ENCODE measurements at regions not wholly inside any gene's neighbourhood (a gene's known extent, or its start where the extent isn't known, plus 50 kb on each side); places are given as distances from the start of the nearest gene placed in this dataset.

- 78 to 88% (median 83%) methylated on average over 10 of the region's 10 CpGs for WGBS, 4 donors
- intact Hi-C loops (cut with DNase I): no loop called here
Measured at GRCh38 chr3:186456731-186457191, 87.4 kb downstream of the CRYGS start.

GRCh38 chr3:186454881-186455703 lies 89.1 kb downstream of the CRYGS start:
- DNase-seq: no peak
- no peaks in the 10 kb centered on the region for H3K36me3 ChIP-seq
- H3K4me3 ChIP-seq: no peak overlapping the region
- intact Hi-C loops (cut with DNase I): no loop called here
- H3K27me3 ChIP-seq: no peaks in the 10 kb centered on the region
- H3K4me1 ChIP-seq: no peaks in the 10 kb centered on the region
- H3K27ac ChIP-seq: no peak overlapping the region
- H3K9me3 ChIP-seq: no peaks in the 10 kb centered on the region
- no peak for ATAC-seq
- TF ChIP-seq CTCF (IDR thresholded peaks at IDR 0.05) (no peak), POLR2A (IDR thresholded peaks at IDR 0.05) (no peak)
- WGBS, 4 donors: 84 to 88% (median 85%) methylated on average over 14 of the region's 14 CpGs

More at GRCh38 chr3:186456731-186457191, 87.4 kb downstream of the CRYGS start:
- ATAC-seq (no peak), DNase-seq (no peak)
- no peaks in the 10 kb centered on the region for H3K9me3 ChIP-seq
- no peak overlapping the region for H3K27ac ChIP-seq
- no peaks in the 10 kb centered on the region for H3K36me3 ChIP-seq
- no peak overlapping the region for H3K4me3 ChIP-seq
- TF ChIP-seq CTCF (IDR thresholded peaks at IDR 0.05) (no peak), POLR2A (IDR thresholded peaks at IDR 0.05) (no peak)
- H3K27me3 ChIP-seq: no peaks in the 10 kb centered on the region
- no peaks in the 10 kb centered on the region for H3K4me1 ChIP-seq

- ATAC-seq: no peak
- no peaks in the 10 kb centered on the region for H3K9me3 ChIP-seq
- H3K27ac ChIP-seq: no peak overlapping the region
- WGBS, 4 donors: 78 to 86% (median 82%) methylated on average over 4 of the region's 4 CpGs
- H3K4me1 ChIP-seq: no peaks in the 10 kb centered on the region
- intact Hi-C loops (cut with DNase I): no loop called here
- no peaks in the 10 kb centered on the region for H3K27me3 ChIP-seq
- no peak overlapping the region for H3K4me3 ChIP-seq
- no peak for DNase-seq
- no peaks in the 10 kb centered on the region for H3K36me3 ChIP-seq
- TF ChIP-seq CTCF (IDR thresholded peaks at IDR 0.05): no peak
- TF ChIP-seq POLR2A (IDR thresholded peaks at IDR 0.05): no peak
Measured at GRCh38 chr3:186453531-186453930, 90.6 kb downstream of the CRYGS start.

- ATAC-seq (peak in 1 of 4 donors; percentile 30), DNase-seq (no peak)
- 81 to 85% (median 82%) methylated on average over 8 of the region's 8 CpGs for WGBS, 4 donors
- Histone ChIP-seq H3K4me1 (no peaks in the 10 kb centered on the region), H3K27ac (no peak overlapping the region), H3K4me3 (no peak overlapping the region), H3K9me3 (no peaks in the 10 kb centered on the region), H3K36me3 (no peaks in the 10 kb centered on the region), H3K27me3 (no peaks in the 10 kb centered on the region)
- intact Hi-C loops (cut with DNase I): no loop called here
- TF ChIP-seq POLR2A (IDR thresholded peaks at IDR 0.05) (no peak), CTCF (IDR thresholded peaks at IDR 0.05) (no peak)
Measured at GRCh38 chr3:186452517-186452916, 90.5 kb upstream of the DGKG start.

Measured in heart left ventricle (tissue), 16 donors.